Esophagus squamous epithelium (tissue), 5 donors: ENCODE measurements at regions not wholly inside any gene's neighbourhood (a gene's known extent, or its start where the extent isn't known, plus 50 kb on each side); places are given as distances from the start of the nearest gene placed in this dataset.
A peak's percentile ranks its signal among the peaks of the same experiment; 100 is the strongest.

Source experiments
- DNase-seq: peaks from one replicate; lab custom pipeline; 2025; lab: John Stamatoyannopoulos, UW
- H3K27ac ChIP-seq, 4 donors: fragments of 200-600 bp; sonication (generic); one replicate each; pipeline ENCODE4 v1.5.1; 2016 to 2019; ENCODE audit warnings: mild to moderate bottlenecking in 1 of 4
- H3K27me3 ChIP-seq, 4 donors: fragments of 200-600 bp; sonication (generic); 1 replicate in 3 of 4; 2 replicates in 1 of 4; pipeline versions ENCODE4 v1.5.1 to v1.6.0; 2017 to 2021; ENCODE audit warnings: antibody characterized with exemption in 1 of 4
- H3K36me3 ChIP-seq, 3 donors: fragments of 200-600 bp; sonication (generic); one replicate each; pipeline ENCODE4 v1.5.1; 2016 to 2019
- H3K4me1 ChIP-seq, 3 donors: fragments of 200-600 bp; sonication (generic); one replicate each; pipeline ENCODE4 v1.5.1; 2017 to 2019
- H3K4me3 ChIP-seq, 4 donors: fragments of 200-600 bp; sonication (generic); 1 replicate in 3 of 4; 2 replicates in 1 of 4; pipeline ENCODE4 v1.5.1; 2016 to 2019; ENCODE audit warnings: mild to moderate bottlenecking in 2 of 4, moderate library complexity in 1 of 4
- H3K9me3 ChIP-seq, 3 donors: fragments of 200-600 bp; sonication (generic); one replicate each; pipeline ENCODE4 v1.5.1; 2016 to 2019
- CTCF ChIP-seq, 6 experiments: fragments of 450-650 bp in 4 of 6; fragments of 200-600 bp in 2 of 6; sonication (generic) in 2 of 6; IDR thresholded peaks; one replicate each; pipeline ENCODE4 v1.5.1; 2016 to 2019; ENCODE audit warnings: antibody characterized with exemption in 6 of 6, mild to moderate bottlenecking in 4 of 6, moderate library complexity in 4 of 6
- POLR2A ChIP-seq, 4 donors: fragments of 450-650 bp; IDR thresholded peaks; one replicate each; pipeline ENCODE4 v1.6.1; 2017; ENCODE audit warnings: antibody characterized with exemption in 4 of 4, mild to moderate bottlenecking in 4 of 4, moderate library complexity in 3 of 4
- WGBS, 2 donors: methylation state at CpG; one replicate each; pipeline ENCODE4 v1.1.5; 2018; 5-methylcytosine and 5-hydroxymethylcytosine counted together
- intact Hi-C: fragments of 100-400 bp; cut with DNase I; formaldehyde crosslinking; loops from one replicate; pipeline ENCODE4 v1.15.0; 2022
- donor health status: DM: yes; HTN: yes; CAD: no.

- no peaks in the 10 kb centered on the region for H3K27me3 ChIP-seq
- H3K9me3 ChIP-seq: no peaks in the 10 kb centered on the region
- intact Hi-C loops: no loop called here
- no peaks in the 10 kb centered on the region for H3K36me3 ChIP-seq
- DNase-seq: no peak
- peak overlapping the region in 3 of 4 donors; percentile 17 to 71 (median 33) for H3K27ac ChIP-seq
- TF ChIP-seq POLR2A (IDR thresholded peaks at IDR 0.05) (no peak), CTCF (IDR thresholded peaks at IDR 0.05) (no peak)
- H3K4me3 ChIP-seq: no peak overlapping the region
- WGBS, 2 donors: 56 to 58% methylated on average over 5 of the region's 5 CpGs
- H3K4me1 ChIP-seq: peaks cover 0 to 15% (median 0%) of the 10 kb centered on the region in 3 donors
Measured at GRCh38 chr3:54032598-54032997, 89.8 kb upstream of the CACNA2D3 start.

- 80 to 100% methylated on average over 5 of the region's 5 CpGs for WGBS, 2 donors
- no peak for TF ChIP-seq CTCF (IDR thresholded peaks at IDR 0.05)
- TF ChIP-seq POLR2A (IDR thresholded peaks at IDR 0.05): no peak
- Histone ChIP-seq H3K36me3 (no peaks in the 10 kb centered on the region), H3K4me1 (peaks cover 0 to 15% (median 0%) of the 10 kb centered on the region in 3 donors), H3K4me3 (no peak overlapping the region), H3K27ac (no peak overlapping the region), H3K9me3 (no peaks in the 10 kb centered on the region), H3K27me3 (no peaks in the 10 kb centered on the region)
- DNase-seq: no peak
- intact Hi-C loops: no loop called here
Measured at GRCh38 chr3:54028372-54028771, 94.0 kb upstream of the CACNA2D3 start.

GRCh38 chr3:54026543-54026942 is 95.8 kb upstream of the CACNA2D3 start:
- DNase-seq: no peak
- Histone ChIP-seq H3K4me3 (no peak overlapping the region), H3K9me3 (no peaks in the 10 kb centered on the region), H3K36me3 (no peaks in the 10 kb centered on the region), H3K4me1 (no peaks in the 10 kb centered on the region), H3K27ac (no peak overlapping the region), H3K27me3 (no peaks in the 10 kb centered on the region)
- intact Hi-C loops: no loop called here
- WGBS, 2 donors: 29 to 49% methylated on average over 2 of the region's 2 CpGs
- no peak for TF ChIP-seq POLR2A (IDR thresholded peaks at IDR 0.05)
- no peak for TF ChIP-seq CTCF (IDR thresholded peaks at IDR 0.05)

GRCh38 chr3:54021071-54021470 is 101.3 kb upstream of the CACNA2D3 start:
- Histone ChIP-seq H3K9me3 (peaks cover 0 to 8% (median 7%) of the 10 kb centered on the region in 3 donors), H3K4me3 (no peak overlapping the region), H3K27ac (no peak overlapping the region), H3K4me1 (no peaks in the 10 kb centered on the region), H3K36me3 (no peaks in the 10 kb centered on the region), H3K27me3 (no peaks in the 10 kb centered on the region)
- intact Hi-C loops: no loop called here
- no peak for TF ChIP-seq POLR2A (IDR thresholded peaks at IDR 0.05)
- no peak for TF ChIP-seq CTCF (IDR thresholded peaks at IDR 0.05)
- DNase-seq: no peak
- WGBS, 2 donors: 61 to 75% methylated on average over 2 to 3 of the region's 3 CpGs

GRCh38 chr3:54020436-54020835 is 101.9 kb upstream of the CACNA2D3 start:
- TF ChIP-seq POLR2A (IDR thresholded peaks at IDR 0.05) (no peak), CTCF (IDR thresholded peaks at IDR 0.05) (no peak)
- no peaks in the 10 kb centered on the region for H3K27me3 ChIP-seq
- H3K27ac ChIP-seq: no peak overlapping the region
- H3K4me1 ChIP-seq: no peaks in the 10 kb centered on the region
- no peak overlapping the region for H3K4me3 ChIP-seq
- H3K36me3 ChIP-seq: no peaks in the 10 kb centered on the region
- WGBS, 2 donors: 85 to 100% methylated on average over 3 of the region's 3 CpGs
- DNase-seq: no peak
- H3K9me3 ChIP-seq: peaks cover 0 to 8% (median 7%) of the 10 kb centered on the region in 3 donors
- intact Hi-C loops: no loop called here
